Kidney (tissue), 13 donors: ENCODE measurements at regions not wholly inside any gene's neighbourhood (a gene's known extent, or its start where the extent isn't known, plus 50 kb on each side); places are given as distances from the start of the nearest gene placed in this dataset.

Experiments used
- DNase-seq, 5 donors: peaks; one replicate each; pipeline ENCODE4 v3.0.0-alpha.2; 2013 to 2020
- FAIRE-seq: peaks from 2 replicates; lab custom pipeline; 2012; peaks lifted over from hg19 to GRCh38; lab: Jason Lieb, UNC
- H3K27ac ChIP-seq, 2 donors: one replicate each; pipeline ENCODE4 v1.7.0; 2013; ENCODE audit warnings: low read depth in 2 of 2, low read length in 2 of 2, inconsistent platforms in 1 of 2
- H3K27me3 ChIP-seq: one replicate; pipeline ENCODE4 v1.7.1; 2013; ENCODE audit warnings: low read length, inconsistent platforms; ENCODE audit not compliant: control insufficient read depth, insufficient read depth
- H3K36me3 ChIP-seq, 3 donors: one replicate each; pipeline versions ENCODE4 v1.7.0 to v1.7.1; 2013; ENCODE audit warnings: low read length in 3 of 3, control low read depth in 1 of 3, inconsistent platforms in 1 of 3; ENCODE audit not compliant: insufficient read depth in 3 of 3, control insufficient read depth in 2 of 3
- H3K4me1 ChIP-seq, 3 donors: one replicate each; pipeline versions ENCODE4 v1.7.0 to v1.7.1; 2013; ENCODE audit warnings: low read length in 3 of 3, inconsistent platforms in 1 of 3, low read depth in 1 of 3; ENCODE audit not compliant: control insufficient read depth in 2 of 3, insufficient read depth in 2 of 3
- H3K4me3 ChIP-seq, 3 donors: one replicate each; pipeline versions ENCODE4 v1.7.0 to v1.8.1; 2013; ENCODE audit warnings: low read length in 3 of 3, control low read depth in 1 of 3, inconsistent platforms in 1 of 3
- H3K9ac ChIP-seq, 3 donors: one replicate each; pipeline versions ENCODE4 v1.7.0 to v1.7.1; 2013; ENCODE audit warnings: low read length in 3 of 3, control low read depth in 1 of 3, inconsistent platforms in 1 of 3
- H3K9me3 ChIP-seq, 3 donors: one replicate each; pipeline versions ENCODE4 v1.7.0 to v1.7.1; 2013; ENCODE audit warnings: low read length in 3 of 3, control low read depth in 1 of 3, inconsistent platforms in 1 of 3; ENCODE audit not compliant: control insufficient read depth in 2 of 3, insufficient read depth in 1 of 3
- intact Hi-C: fragments of 100-400 bp; cut with DNase I; formaldehyde crosslinking; loops from one replicate; pipeline ENCODE4 v1.11.1; 2022
- TF ChIP-seq, protein P1 (sequence below): IDR thresholded peaks from 3 replicates; pipeline ENCODE4 v1.5.1; 2012; ENCODE audit warnings: mild to moderate bottlenecking, moderate library complexity, borderline replicate concordance; ENCODE audit not compliant: insufficient read depth; ENCODE audit errors: extremely low read depth
- donor health status: control.
- donor health status: control.
- donor health status: control.
- donor health status: control.
- donor health status: control.
- donor health status: DM: yes; HTN: yes; CAD: no.
- donor health status: Normal renal cell carcinoma (clear cell type).

DNA sequence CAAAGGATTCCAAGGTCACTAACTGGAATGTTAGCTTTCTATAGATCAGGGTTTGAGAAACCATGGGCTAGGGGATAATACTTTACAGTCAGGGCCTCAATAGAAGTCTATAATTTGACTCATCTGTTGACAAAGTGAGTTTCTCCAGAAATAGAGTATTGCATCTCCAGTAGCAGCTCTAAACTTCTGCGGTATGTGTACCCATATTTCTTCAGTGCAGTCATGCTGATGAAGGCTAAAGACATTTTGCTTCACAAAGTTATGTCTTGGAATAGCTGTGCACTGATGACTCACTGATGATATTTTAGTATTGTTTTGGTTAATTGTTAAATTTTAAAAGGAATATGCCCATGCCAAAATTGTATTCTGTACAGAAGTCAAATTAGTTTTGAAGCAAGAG, 464.9 kb upstream of the AMOT start:
- H3K4me1 ChIP-seq = no peaks in the 10 kb centered on the region
- H3K36me3 ChIP-seq = no peaks in the 10 kb centered on the region
- no peak overlapping the region for H3K27ac ChIP-seq
- DNase-seq (no peak), FAIRE-seq (no peak)
- no peak overlapping the region for H3K4me3 ChIP-seq
- intact Hi-C loops = no loop called here
- no peak overlapping the region for H3K9ac ChIP-seq
- no peaks in the 10 kb centered on the region for H3K27me3 ChIP-seq
- no peaks in the 10 kb centered on the region for H3K9me3 ChIP-seq
- TF ChIP-seq, protein P1, sequence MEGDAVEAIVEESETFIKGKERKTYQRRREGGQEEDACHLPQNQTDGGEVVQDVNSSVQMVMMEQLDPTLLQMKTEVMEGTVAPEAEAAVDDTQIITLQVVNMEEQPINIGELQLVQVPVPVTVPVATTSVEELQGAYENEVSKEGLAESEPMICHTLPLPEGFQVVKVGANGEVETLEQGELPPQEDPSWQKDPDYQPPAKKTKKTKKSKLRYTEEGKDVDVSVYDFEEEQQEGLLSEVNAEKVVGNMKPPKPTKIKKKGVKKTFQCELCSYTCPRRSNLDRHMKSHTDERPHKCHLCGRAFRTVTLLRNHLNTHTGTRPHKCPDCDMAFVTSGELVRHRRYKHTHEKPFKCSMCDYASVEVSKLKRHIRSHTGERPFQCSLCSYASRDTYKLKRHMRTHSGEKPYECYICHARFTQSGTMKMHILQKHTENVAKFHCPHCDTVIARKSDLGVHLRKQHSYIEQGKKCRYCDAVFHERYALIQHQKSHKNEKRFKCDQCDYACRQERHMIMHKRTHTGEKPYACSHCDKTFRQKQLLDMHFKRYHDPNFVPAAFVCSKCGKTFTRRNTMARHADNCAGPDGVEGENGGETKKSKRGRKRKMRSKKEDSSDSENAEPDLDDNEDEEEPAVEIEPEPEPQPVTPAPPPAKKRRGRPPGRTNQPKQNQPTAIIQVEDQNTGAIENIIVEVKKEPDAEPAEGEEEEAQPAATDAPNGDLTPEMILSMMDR = no peak

DNA sequence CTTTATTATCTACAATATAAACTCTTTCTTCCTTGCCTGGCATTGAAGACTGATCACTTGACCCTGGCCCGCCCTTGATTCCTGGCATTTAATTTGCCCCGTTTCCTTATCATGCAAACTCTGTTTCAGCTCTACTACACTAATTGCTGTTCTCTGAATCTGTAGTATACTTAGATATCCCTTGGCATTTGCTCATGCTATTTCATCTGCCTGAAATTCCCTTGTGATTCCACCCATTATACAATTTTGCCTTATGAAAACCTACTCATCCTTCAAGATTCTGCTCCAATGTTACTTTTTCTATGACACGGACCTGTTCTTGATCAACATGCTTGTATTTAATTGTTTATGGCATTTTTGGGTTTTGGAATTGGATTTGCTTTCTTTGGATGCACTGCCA, 459.9 kb upstream of the AMOT start:
- no peak overlapping the region for H3K4me3 ChIP-seq
- TF ChIP-seq, protein P1 = no peak
- no peaks in the 10 kb centered on the region for H3K27me3 ChIP-seq
- FAIRE-seq = no peak
- no peak for DNase-seq
- intact Hi-C loops = no loop called here
- no peaks in the 10 kb centered on the region for H3K36me3 ChIP-seq
- no peaks in the 10 kb centered on the region for H3K9me3 ChIP-seq
- H3K27ac ChIP-seq = no peak overlapping the region
- H3K4me1 ChIP-seq = no peaks in the 10 kb centered on the region
- no peak overlapping the region for H3K9ac ChIP-seq

DNA sequence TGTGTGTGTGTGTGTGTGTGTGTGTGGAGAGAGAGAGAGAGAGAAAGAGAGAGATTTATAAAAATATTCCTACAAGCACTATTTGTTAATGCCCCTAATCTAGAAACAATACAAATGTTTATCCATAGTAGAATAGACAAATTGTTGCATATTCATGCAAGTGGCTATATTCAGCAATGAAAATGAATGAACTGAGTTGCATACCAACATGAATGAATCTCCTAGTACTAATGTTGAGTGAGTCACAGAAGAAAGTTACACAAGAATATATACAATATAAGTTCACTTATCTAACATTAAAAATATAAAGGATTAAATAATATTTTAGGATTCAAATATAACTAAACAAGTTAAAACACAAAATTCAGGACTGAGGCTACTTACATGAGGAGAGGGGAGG, 456.8 kb upstream of the AMOT start:
- Histone ChIP-seq H3K4me3 (no peak overlapping the region), H3K9me3 (no peaks in the 10 kb centered on the region), H3K4me1 (no peaks in the 10 kb centered on the region), H3K9ac (no peak overlapping the region), H3K27ac (no peak overlapping the region), H3K27me3 (no peaks in the 10 kb centered on the region), H3K36me3 (no peaks in the 10 kb centered on the region)
- TF ChIP-seq, protein P1 = no peak
- intact Hi-C loops = no loop called here
- DNase-seq (no peak), FAIRE-seq (no peak)

DNA sequence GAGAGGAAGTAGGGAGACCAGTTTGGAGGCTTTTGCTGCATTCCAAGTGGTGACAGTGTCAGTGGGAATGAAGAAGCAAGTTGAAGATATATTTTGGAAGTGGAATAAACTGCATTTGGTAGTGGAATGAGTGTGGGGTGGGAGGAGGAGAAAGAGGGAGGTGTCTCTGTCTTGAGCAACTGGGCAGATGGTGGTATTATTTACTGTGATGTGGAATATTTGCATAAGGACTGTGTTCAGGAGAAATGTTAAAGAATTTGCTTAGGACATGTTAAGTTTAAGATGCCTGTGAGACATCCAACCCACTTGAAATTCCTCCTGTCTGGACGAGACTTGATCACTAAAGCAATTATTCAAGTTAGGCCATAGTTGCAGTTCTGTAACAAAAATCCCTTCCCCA, 448.9 kb upstream of the AMOT start:
- DNase-seq (no peak), FAIRE-seq (no peak)
- H3K4me3 ChIP-seq = no peak overlapping the region
- no peak overlapping the region for H3K27ac ChIP-seq
- TF ChIP-seq, protein P1 = no peak
- intact Hi-C loops = no loop called here
- no peaks in the 10 kb centered on the region for H3K9me3 ChIP-seq
- no peaks in the 10 kb centered on the region for H3K4me1 ChIP-seq
- no peak overlapping the region for H3K9ac ChIP-seq
- no peaks in the 10 kb centered on the region for H3K36me3 ChIP-seq
- peaks cover 2% of the 10 kb centered on the region for H3K27me3 ChIP-seq
